K562 (cell line): ENCODE measurements at regions not wholly inside any gene's neighbourhood (a gene's known extent, or its start where the extent isn't known, plus 50 kb on each side); places are given as distances from the start of the nearest gene placed in this dataset.

Experiments
- ATAC-seq: fragments of 200-7000 bp; cut with Tn5 transposase; 3 replicates; pipeline ENCODE4 v1.9.1; 2020; ENCODE audit warnings: moderate library complexity
- BruUV-seq: library from RNA; stranded (reverse); fragments of 400-500 nt; replicated peaks from 2 replicates; lab custom pipeline; 2021; lab: Mats Ljungman, UMichigan
- CTCF ChIA-PET: fragments of 300-600 bp; formaldehyde crosslinking; extraction: SDS; loops from one replicate; lab custom pipeline; 2021; ENCODE audit warnings: low intra/inter-chr PET ratio; lab: Yijun Ruan, JAX
- POLR2A ChIA-PET: fragments of 300-600, 350-650 bp; sonication (Branson Sonifier 250); formaldehyde crosslinking; extraction: SDS; loops from one replicate; lab custom pipeline; 2021; ENCODE audit warnings: antibody characterized with exemption, inconsistent platforms; lab: Yijun Ruan, JAX
- DNase-seq, 4 experiments: peaks; one replicate each; pipeline versions ENCODE4 v3.0.0 to v3.0.0-alpha.2; 2011 to 2018; ENCODE audit warnings: low spot score in 3 of 4, mixed read lengths in 3 of 4; ENCODE audit errors: extremely low read depth in 1 of 4
- FAIRE-seq: peaks from 2 replicates; lab custom pipeline; 2011; peaks lifted over from hg19 to GRCh38; lab: Jason Lieb, UNC
- H2AFZ ChIP-seq: 2 replicates; pipeline ENCODE4 v1.6.0; 2011; ENCODE audit warnings: low read depth, low read length, control low read depth, inconsistent platforms
- H3K27ac ChIP-seq: fragments of 200-600 bp; 3 replicates; pipeline ENCODE4 v1.8.0; 2011; ENCODE audit warnings: low read depth, mild to moderate bottlenecking, control low read depth, inconsistent platforms, low read length, moderate library complexity, mixed read lengths; ENCODE audit errors: extremely low read depth
- H3K27me3 ChIP-seq, 2 experiments: fragments of 300-600 bp in 1 of 2; 2 replicates in 1 of 2; 3 replicates in 1 of 2; pipeline versions ENCODE4 v1.6.0 to v1.8.0; 2011; ENCODE audit warnings: inconsistent platforms in 2 of 2, low read length in 2 of 2, mild to moderate bottlenecking in 1 of 2, mixed read lengths in 1 of 2, moderate library complexity in 1 of 2; ENCODE audit not compliant: control insufficient read depth in 2 of 2, insufficient read depth in 2 of 2
- H3K36me3 ChIP-seq: fragments of 300-600 bp; 3 replicates; pipeline ENCODE4 v1.8.0; 2011; ENCODE audit warnings: mild to moderate bottlenecking, low read length, inconsistent platforms; ENCODE audit not compliant: control insufficient read depth, insufficient read depth
- H3K4me1 ChIP-seq, 2 experiments: fragments of 200-600 bp in 1 of 2; replicated peaks in 1 of 2; 2 replicates in 1 of 2; 3 replicates in 1 of 2; pipeline versions ENCODE4 v1.5.1 to v1.8.0; 2011; ENCODE audit warnings: inconsistent platforms in 2 of 2, low read length in 2 of 2, mild to moderate bottlenecking in 1 of 2, mixed read lengths in 1 of 2, moderate library complexity in 1 of 2; ENCODE audit not compliant: control insufficient read depth in 2 of 2, insufficient read depth in 2 of 2
- H3K4me2 ChIP-seq: 2 replicates; pipeline ENCODE4 v1.6.1; 2011; ENCODE audit warnings: low read length, control low read depth, inconsistent platforms, mixed read lengths; ENCODE audit not compliant: insufficient read depth
- H3K4me3 ChIP-seq: fragments of 200-600 bp; sonication (generic), shearing (Covaris generic); 2 replicates; pipeline ENCODE4 v1.5.1; 2016; ENCODE audit warnings: control low read depth, inconsistent platforms
- H3K79me2 ChIP-seq: fragments of 200-600 bp; 3 replicates; pipeline ENCODE4 v1.8.0; 2011; ENCODE audit warnings: low read length, inconsistent platforms; ENCODE audit not compliant: control insufficient read depth, insufficient read depth
- H3K9ac ChIP-seq, 2 experiments: 2 replicates each; pipeline versions ENCODE4 v1.6.0 to v1.6.1; 2011; ENCODE audit warnings: low read depth in 2 of 2, low read length in 2 of 2, control low read depth in 1 of 2, inconsistent platforms in 1 of 2, mild to moderate bottlenecking in 1 of 2, mixed read lengths in 1 of 2; ENCODE audit not compliant: insufficient read depth in 1 of 2
- H3K9me1 ChIP-seq: one replicate; pipeline ENCODE4 v1.6.0; 2011; ENCODE audit warnings: inconsistent platforms, mild to moderate bottlenecking, low read length, moderate library complexity; ENCODE audit not compliant: control insufficient read depth, insufficient read depth
- H3K9me3 ChIP-seq: replicated peaks from 2 replicates; pipeline ENCODE4 v1.5.1; 2011; ENCODE audit warnings: low read depth, low read length, inconsistent platforms; ENCODE audit not compliant: control insufficient read depth, insufficient read depth
- H4K20me1 ChIP-seq: replicated peaks from 2 replicates; pipeline ENCODE4 v1.6.1; 2011; ENCODE audit warnings: low read length, inconsistent platforms, mixed read lengths; ENCODE audit not compliant: control insufficient read depth, insufficient read depth
- ARNT ChIP-seq, 2 experiments: fragments of 450-650 bp; IDR thresholded peaks; 2 replicates each; pipeline ENCODE4 v1.6.1; 2016; ENCODE audit warnings: mild to moderate bottlenecking in 1 of 2
- BRD9 ChIP-seq: fragments of 450-650 bp; IDR thresholded peaks from 2 replicates; pipeline ENCODE4 v1.6.1; 2018; ENCODE audit warnings: low read depth; ENCODE audit not compliant: partially characterized antibody
- CBX1 ChIP-seq: sonication (generic); IDR thresholded peaks from 2 replicates; pipeline ENCODE4 v1.6.1; 2016; ENCODE audit warnings: antibody characterized with exemption, low read depth, mild to moderate bottlenecking
- CBX3 ChIP-seq, 2 experiments: IDR thresholded peaks; 1 replicate in 1 of 2; 2 replicates in 1 of 2; pipeline ENCODE4 v1.6.1; 2012; ENCODE audit warnings: inconsistent platforms in 2 of 2, low read length in 2 of 2, borderline replicate concordance in 1 of 2, control low read depth in 1 of 2
- CBX5 ChIP-seq: IDR thresholded peaks from 2 replicates; pipeline ENCODE4 v1.6.1; 2014; ENCODE audit warnings: low read depth, borderline replicate concordance
- CHAMP1 ChIP-seq: fragments of 450-650 bp; IDR thresholded peaks from 2 replicates; pipeline ENCODE4 v1.6.1; 2016; ENCODE audit warnings: mild to moderate bottlenecking
- CHCHD3 ChIP-seq: fragments of 250-450 bp; sonication (Bioruptor Pico); IDR thresholded peaks from 2 replicates; pipeline ENCODE4 v2.1.2; 2022; ENCODE audit warnings: mild to moderate bottlenecking
- HLTF ChIP-seq: fragments of 450-650 bp; IDR thresholded peaks from 2 replicates; pipeline ENCODE4 v1.6.1; 2016
- KDM1A ChIP-seq, 2 experiments: fragments of 450-650 bp; IDR thresholded peaks; 2 replicates each; pipeline ENCODE4 v1.6.1; 2016; ENCODE audit warnings: mild to moderate bottlenecking in 2 of 2
- RBM25 ChIP-seq: fragments of 200-400 bp; formaldehyde crosslinking; IDR thresholded peaks from 2 replicates; pipeline ENCODE4 v1.6.1; 2018; ENCODE audit warnings: low read length, low read depth, moderate library complexity; ENCODE audit not compliant: severe bottlenecking
- SMARCA5 ChIP-seq: fragments of 450-650 bp; IDR thresholded peaks from 2 replicates; pipeline ENCODE4 v1.6.1; 2016
- TCF7L2 ChIP-seq: fragments of 150-350 bp; IDR thresholded peaks from 2 replicates; pipeline ENCODE4 v1.6.1; 2016; ENCODE audit warnings: low read depth, mild to moderate bottlenecking, low read length, moderate library complexity
- TRIM24 ChIP-seq, 2 experiments: fragments of 450-650 bp; IDR thresholded peaks; 2 replicates each; pipeline ENCODE4 v1.6.1; 2016
- TRIM28 ChIP-seq: fragments of 450-650 bp; IDR thresholded peaks from 2 replicates; pipeline ENCODE4 v1.6.1; 2017
- ZEB2 ChIP-seq: fragments of 450-650 bp; IDR thresholded peaks from 2 replicates; pipeline ENCODE4 v1.6.1; 2016
- ZNF143 ChIP-seq: sonication (generic); formaldehyde crosslinking; IDR thresholded peaks from 2 replicates; pipeline ENCODE4 v1.9.0; 2022; ENCODE audit warnings: mild to moderate bottlenecking, missing genetic modification reagents
- ZNF280A ChIP-seq: fragments of 450-650 bp; IDR thresholded peaks from 2 replicates; pipeline ENCODE4 v1.6.1; 2018; ENCODE audit warnings: mild to moderate bottlenecking, low read depth; ENCODE audit not compliant: partially characterized antibody
- ZNF280B ChIP-seq: fragments of 250-450 bp; sonication (Bioruptor Pico); IDR thresholded peaks from 2 replicates; pipeline ENCODE4 v1.5.1; 2021; ENCODE audit warnings: mild to moderate bottlenecking
- ZNF324 ChIP-seq: fragments of 250-450 bp; sonication (Bioruptor Pico); IDR thresholded peaks from 2 replicates; pipeline ENCODE4 v1.4.0; 2020; ENCODE audit warnings: mild to moderate bottlenecking
- ZNF384 ChIP-seq: IDR thresholded peaks from 2 replicates; pipeline ENCODE4 v1.6.1; 2012; ENCODE audit warnings: low read depth, low read length, improper control_type of control experiment
- ZNF561 ChIP-seq: fragments of 450-650 bp; formaldehyde crosslinking; conservative IDR thresholded peaks from 2 replicates; pipeline ENCODE4 v1.4.0; 2020; ENCODE audit warnings: mild to moderate bottlenecking, moderate library complexity
- WGBS: fragments of 100-300 bp; shearing (Covaris generic); methylation state at CpG from one replicate; pipeline ENCODE4 v1.1.6; 2016; ENCODE audit warnings: low coverage, mixed read lengths; ENCODE audit not compliant: insufficient coverage; ENCODE audit errors: missing lambda C conversion rate; 5-methylcytosine and 5-hydroxymethylcytosine counted together
- in situ Hi-C: fragments of 300-500 bp; cut with MboI; formaldehyde crosslinking; loops from 4 replicates; pipeline ENCODE4 v1.15.0; 2018; ENCODE audit warnings: inconsistent platforms, mixed read lengths
- intact Hi-C: fragments of 100-400 bp; cut with micrococcal nuclease; formaldehyde crosslinking; loops from 2 replicates; pipeline ENCODE4 v1.14.2; 2022

GRCh38 chr2:54058449-54058848 lies 57.0 kb upstream of the ACYP2 start:
- ChIA-PET CTCF (interaction anchor here (0.6 kb wide), 1 partner anchor 18 kb away, joined by 4 read pairs; no protein-coding TSS in a partner anchor), POLR2A (no interaction called here)
- no peaks in the 10 kb centered on the region for H4K20me1 ChIP-seq
- FAIRE-seq (no peak), ATAC-seq (no peak), DNase-seq (no peak)
- H3K9ac ChIP-seq: no peak overlapping the region
- WGBS: 6% methylated on average over 1 of the region's 1 CpG
- no peaks in the 10 kb centered on the region for H3K79me2 ChIP-seq
- in situ Hi-C loops: no loop called here
- no peak overlapping the region for H3K27ac ChIP-seq
- H3K9me1 ChIP-seq: no peaks in the 10 kb centered on the region
- no peak overlapping the region for H2AFZ ChIP-seq
- no peak overlapping the region for H3K4me2 ChIP-seq
- BruUV-seq: no TSS peak
- H3K27me3 ChIP-seq: no peaks in the 10 kb centered on the region
- no peaks in the 10 kb centered on the region for H3K36me3 ChIP-seq
- H3K4me3 ChIP-seq: no peak overlapping the region
- peaks cover 22% of the 10 kb centered on the region for H3K9me3 ChIP-seq
- intact Hi-C loops: no loop called here
- TF ChIP-seq HLTF: peak; percentile 100
- TF ChIP-seq SMARCA5: peak; percentile 59; the same call in 1 of the 2 replicates
- TF ChIP-seq ZNF280B (CRISPR knock-in tag): peak; percentile 79; the same call in 1 of the 2 replicates
- TF ChIP-seq CHCHD3 (CRISPR knock-in tag): no peak
- no peak for TF ChIP-seq TCF7L2
- TF ChIP-seq TRIM28: peak; percentile 91
- no peak for TF ChIP-seq ZNF561 (CRISPR knock-in tag)
- 0 out of 2 replicates have a peak, but pooled peaks have one; percentile 23 for TF ChIP-seq ZEB2
- peak; percentile 86; the same call in 1 of the 2 replicates for TF ChIP-seq CHAMP1
- 0 out of 4 replicates have a peak, but pooled peaks of 1 of the 2 experiments have one; percentile 43 for TF ChIP-seq ARNT (IDR thresholded peaks at IDR 0.05)
- no peak for TF ChIP-seq ZNF143
- peak in 1 of 2 experiments; percentile 96; a peak in 2 of 3 replicates for TF ChIP-seq CBX3 (IDR thresholded peaks at IDR 0.05; ENCODE audit: borderline replicate concordance in 1 of 2, low read length in 2 of 2)
- peak; percentile 67 for TF ChIP-seq ZNF384
- peak; percentile 96 for TF ChIP-seq RBM25
- peak in 1 of 2 experiments; percentile 73; a peak in 1 of 4 replicates for TF ChIP-seq TRIM24 (IDR thresholded peaks at IDR 0.05)
- peak; percentile 79; the same call in 1 of the 2 replicates for TF ChIP-seq CBX5
- TF ChIP-seq KDM1A (IDR thresholded peaks at IDR 0.05): 0 out of 4 replicates have a peak, but pooled peaks of 1 of the 2 experiments have one; percentile 26
- TF ChIP-seq CBX1: 0 out of 2 replicates have a peak, but pooled peaks have one; percentile 54
- no peak for TF ChIP-seq BRD9
- TF ChIP-seq ZNF280A: peak; percentile 74
- TF ChIP-seq ZNF324 (CRISPR knock-in tag): no peak
- no peaks in the 10 kb centered on the region; a peak in 1 of 5 replicates for H3K4me1 ChIP-seq
